ENCODE measurements at regions not wholly inside any gene's neighbourhood (a gene's known extent, or its start where the extent isn't known, plus 50 kb on each side); places are given as distances from the start of the nearest gene placed in this dataset.

DNA sequence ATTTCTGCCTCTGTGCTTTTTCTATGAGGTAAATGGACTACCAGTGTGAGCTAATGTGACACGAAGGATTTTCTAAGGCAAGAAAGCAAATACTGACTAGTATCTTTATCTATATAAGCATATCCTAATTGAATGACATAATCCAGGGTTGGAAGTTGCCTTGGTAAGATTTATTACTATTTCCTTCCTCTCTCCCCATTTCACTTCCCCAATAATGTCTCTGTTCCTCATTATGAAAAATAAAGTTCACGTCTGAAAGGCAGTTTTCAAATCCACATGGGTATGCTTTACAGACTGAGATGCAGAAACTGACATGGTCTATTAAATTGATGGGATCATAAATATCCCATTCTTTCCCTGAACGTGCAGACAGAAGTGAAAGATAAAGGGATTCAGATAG, 86.0 kb downstream of the DTWD1 start:
- Mint-ChIP-seq H3K9me3 (ENCODE audit: low read depth) (peaks cover 15% of the 10 kb centered on the region), H3K36me3 (ENCODE audit: low read depth) (no peaks in the 10 kb centered on the region), H3K27me3 (no peaks in the 10 kb centered on the region), H3K4me1 (no peaks in the 10 kb centered on the region), H3K27ac (no peak overlapping the region), H3K4me3 (no peak overlapping the region)
- intact Hi-C loops (cut with DNase I, micrococcal nuclease) = no loop called here
- DNase-seq (no peak), ATAC-seq (no peak)
- CTCF ChIA-PET = interaction anchor here (1.1 kb wide), 1 partner anchor 12 kb away, joined by 3 read pairs; no protein-coding TSS in a partner anchor
- POLR2A ChIA-PET = no interaction called here

DNA sequence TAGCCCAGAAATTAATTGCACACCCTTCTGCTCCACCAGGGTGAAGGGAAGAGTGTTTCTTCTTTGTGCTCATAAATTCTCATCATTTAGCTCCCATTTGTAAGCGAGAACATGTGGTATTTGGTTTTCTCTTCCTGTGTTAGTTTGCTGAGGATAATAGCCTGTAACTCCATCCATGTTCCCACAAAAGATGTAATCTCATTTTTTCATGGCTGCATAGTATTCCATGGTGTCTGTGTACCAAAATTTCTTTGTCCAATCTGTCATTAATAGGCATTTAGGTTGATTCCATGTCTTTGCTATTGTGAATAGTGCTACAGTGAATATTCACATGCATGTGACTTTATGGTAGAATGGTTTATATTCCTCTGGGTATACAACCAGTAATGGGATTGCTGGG, 86.8 kb downstream of the DTWD1 start:
- Mint-ChIP-seq H3K27ac (no peak overlapping the region), H3K9me3 (ENCODE audit: low read depth) (peaks cover 15% of the 10 kb centered on the region), H3K4me1 (no peaks in the 10 kb centered on the region), H3K4me3 (no peak overlapping the region), H3K36me3 (ENCODE audit: low read depth) (no peaks in the 10 kb centered on the region), H3K27me3 (no peaks in the 10 kb centered on the region)
- ATAC-seq (no peak), DNase-seq (no peak)
- CTCF ChIA-PET = no interaction called here
- intact Hi-C loops (cut with DNase I, micrococcal nuclease) = no loop called here
- POLR2A ChIA-PET = no interaction called here

DNA sequence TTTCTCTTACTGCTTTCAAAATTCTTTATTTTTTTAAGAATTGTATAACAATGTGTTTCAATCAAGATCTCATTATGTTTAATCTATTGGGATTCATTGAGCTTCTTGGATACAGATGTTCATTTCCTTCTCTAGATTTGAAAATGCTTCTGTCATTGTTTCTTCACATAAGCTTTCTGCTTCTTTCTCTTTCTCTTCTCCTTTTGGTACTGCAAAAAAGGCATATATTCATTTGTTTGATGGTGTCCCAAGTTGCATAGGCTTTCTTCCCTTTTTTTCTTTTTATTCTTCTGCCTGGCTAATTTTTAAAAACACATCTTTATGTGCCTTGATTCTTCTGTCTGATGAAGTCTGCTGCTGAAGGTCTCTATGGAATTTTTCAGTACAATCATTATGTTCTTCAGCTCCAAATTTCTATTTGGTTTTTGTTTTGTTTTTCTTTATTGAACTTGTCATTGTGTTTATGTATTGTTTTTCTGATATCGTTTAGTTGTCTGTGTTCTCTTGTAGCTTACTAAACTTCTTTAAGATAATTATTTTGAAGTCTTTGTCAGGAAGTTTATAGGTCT, 88.9 kb downstream of the DTWD1 start:
- intact Hi-C loops (cut with DNase I, micrococcal nuclease) = no loop called here
- ChIA-PET CTCF (interaction anchor here (1.1 kb wide), 1 partner anchor 11 kb away, joined by 3 read pairs; no protein-coding TSS in a partner anchor), POLR2A (interaction anchor here (0.6 kb wide), 1 partner anchor 71 kb away, joined by 3 read pairs; no protein-coding TSS in a partner anchor)
- Mint-ChIP-seq H3K27ac (no peak overlapping the region), H3K9me3 (ENCODE audit: low read depth) (peaks cover 15% of the 10 kb centered on the region), H3K4me3 (no peak overlapping the region), H3K4me1 (no peaks in the 10 kb centered on the region), H3K27me3 (no peaks in the 10 kb centered on the region), H3K36me3 (ENCODE audit: low read depth) (no peaks in the 10 kb centered on the region)
- DNase-seq (no peak), ATAC-seq (no peak)

DNA sequence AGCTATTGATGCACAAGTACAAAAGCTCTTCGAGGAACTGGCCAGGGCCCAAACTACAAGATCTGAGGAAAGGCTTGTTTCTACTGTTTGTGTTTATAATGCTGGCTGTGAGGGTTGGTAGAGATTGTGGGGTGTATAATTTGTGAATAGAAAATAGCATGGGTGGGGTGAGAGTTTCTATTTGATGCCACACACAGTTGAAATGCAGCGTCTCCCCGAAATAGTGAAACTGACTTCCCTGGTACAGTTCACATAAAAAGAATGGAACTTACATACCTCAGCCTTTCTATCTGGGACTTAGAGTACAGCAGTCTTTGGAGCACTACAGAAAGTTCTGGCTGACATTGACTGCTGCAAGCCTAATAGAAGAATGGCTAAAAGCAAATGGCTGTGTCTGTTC, 91.3 kb downstream of the DTWD1 start:
- intact Hi-C loops (cut with DNase I, micrococcal nuclease) = no loop called here
- no peak overlapping the region for H3K27ac Mint-ChIP-seq
- peaks cover 1% of the 10 kb centered on the region for H3K4me1 Mint-ChIP-seq
- H3K9me3 Mint-ChIP-seq (ENCODE audit: low read depth) = peaks cover 15% of the 10 kb centered on the region
- ATAC-seq (no peak), DNase-seq (no peak)
- POLR2A ChIA-PET = no interaction called here
- no peak overlapping the region for H3K4me3 Mint-ChIP-seq
- no peaks in the 10 kb centered on the region for H3K36me3 Mint-ChIP-seq (ENCODE audit: low read depth)
- CTCF ChIA-PET = interaction anchor here (0.9 kb wide), 1 partner anchor 12 kb away, joined by 3 read pairs; no protein-coding TSS in a partner anchor
- H3K27me3 Mint-ChIP-seq = no peaks in the 10 kb centered on the region

DNA sequence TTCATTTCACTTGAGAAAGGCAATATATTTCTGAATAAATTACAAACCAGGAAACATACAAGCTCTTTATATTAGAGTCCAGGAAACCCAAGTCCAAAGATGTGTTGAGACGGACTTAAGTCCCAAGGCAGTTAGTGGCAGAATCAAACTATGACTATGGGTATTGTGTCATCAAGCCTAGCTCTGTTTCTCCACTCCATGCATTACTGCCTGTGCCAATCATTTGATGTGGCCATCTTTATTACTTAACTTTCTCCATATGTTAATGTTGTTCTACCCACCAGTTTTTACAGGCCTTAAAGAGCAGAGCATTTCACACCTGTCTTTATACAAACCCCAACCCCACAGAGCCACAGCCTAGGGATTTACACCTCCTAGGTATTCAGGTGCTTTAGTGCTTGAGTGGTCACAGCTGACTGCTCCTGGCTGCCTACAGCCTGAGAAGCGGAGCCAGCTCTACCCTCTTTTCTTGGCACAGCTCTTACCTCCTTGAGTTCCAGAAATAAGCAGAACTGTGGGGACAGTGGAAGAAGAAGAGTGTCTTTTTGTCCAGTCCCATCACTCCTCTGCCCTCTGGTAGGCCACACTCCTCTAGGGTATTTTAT, 92.1 kb downstream of the DTWD1 start:
- DNase-seq (no peak), ATAC-seq (no peak)
- Mint-ChIP-seq H3K27me3 (no peaks in the 10 kb centered on the region), H3K36me3 (ENCODE audit: low read depth) (no peaks in the 10 kb centered on the region), H3K4me1 (peaks cover 1% of the 10 kb centered on the region), H3K27ac (no peak overlapping the region), H3K9me3 (ENCODE audit: low read depth) (peaks cover 11% of the 10 kb centered on the region), H3K4me3 (no peak overlapping the region)
- intact Hi-C loops (cut with DNase I, micrococcal nuclease) = no loop called here
- ChIA-PET CTCF (no interaction called here), POLR2A (no interaction called here)

DNA sequence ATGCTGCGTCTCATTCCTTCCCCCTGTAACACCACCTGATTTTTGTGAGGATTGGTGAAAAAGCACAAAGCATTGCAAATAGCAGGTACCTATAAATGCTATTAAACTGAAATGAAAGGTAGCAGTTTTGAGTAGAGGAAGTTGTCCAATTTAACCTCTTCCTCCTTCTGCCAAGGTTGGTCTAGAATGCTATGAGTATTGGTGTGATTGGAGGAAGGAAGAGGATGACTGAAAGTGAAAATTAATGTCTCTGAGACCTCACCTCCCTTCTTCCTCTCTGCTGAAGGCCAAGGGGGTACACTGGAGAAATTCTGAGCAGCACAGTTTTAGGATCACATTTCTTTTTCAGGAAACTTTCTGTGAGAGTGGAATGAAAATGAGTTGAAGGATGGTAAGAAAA, 94.4 kb downstream of the DTWD1 start:
- intact Hi-C loops (cut with DNase I, micrococcal nuclease) = no loop called here
- H3K4me1 Mint-ChIP-seq = peaks cover 1% of the 10 kb centered on the region
- H3K27me3 Mint-ChIP-seq = no peaks in the 10 kb centered on the region
- DNase-seq (no peak), ATAC-seq (no peak)
- ChIA-PET CTCF (no interaction called here), POLR2A (no interaction called here)
- no peak overlapping the region for H3K4me3 Mint-ChIP-seq
- H3K27ac Mint-ChIP-seq = no peak overlapping the region
- H3K9me3 Mint-ChIP-seq (ENCODE audit: low read depth) = peaks cover 5% of the 10 kb centered on the region
- H3K36me3 Mint-ChIP-seq (ENCODE audit: low read depth) = no peaks in the 10 kb centered on the region

GRCh38 chr15:49715701-49716100, 94.9 kb downstream of the DTWD1 start:
- Mint-ChIP-seq H3K27ac (no peak overlapping the region), H3K9me3 (ENCODE audit: low read depth) (peaks cover 5% of the 10 kb centered on the region), H3K27me3 (no peaks in the 10 kb centered on the region), H3K4me3 (no peak overlapping the region), H3K4me1 (peaks cover 1% of the 10 kb centered on the region), H3K36me3 (ENCODE audit: low read depth) (no peaks in the 10 kb centered on the region)
- POLR2A ChIA-PET = no interaction called here
- DNase-seq (no peak), ATAC-seq (no peak)
- intact Hi-C loops (cut with DNase I, micrococcal nuclease) = no loop called here
- CTCF ChIA-PET = no interaction called here

- Mint-ChIP-seq H3K27me3 (peaks cover 2% of the 10 kb centered on the region), H3K4me1 (peaks cover 1% of the 10 kb centered on the region), H3K4me3 (no peak overlapping the region), H3K27ac (no peak overlapping the region), H3K9me3 (ENCODE audit: low read depth) (no peaks in the 10 kb centered on the region), H3K36me3 (ENCODE audit: low read depth) (no peaks in the 10 kb centered on the region)
- no peak for ATAC-seq
- ChIA-PET POLR2A (no interaction called here), CTCF (interaction anchor here (0.9 kb wide), 1 partner anchor 12 kb away, joined by 3 read pairs; no protein-coding TSS in a partner anchor)
- intact Hi-C loops (cut with DNase I, micrococcal nuclease) = loop anchor here in 1 of 2 experiments (2.0 kb wide), 1 partner anchor 19 kb away; no protein-coding TSS in a partner anchor
- DNase-seq = no peak
Measured at GRCh38 chr15:49718234-49718633, 97.4 kb downstream of the DTWD1 start.

- ATAC-seq (no peak), DNase-seq (no peak)
- Mint-ChIP-seq H3K9me3 (ENCODE audit: low read depth) (no peaks in the 10 kb centered on the region), H3K36me3 (ENCODE audit: low read depth) (no peaks in the 10 kb centered on the region), H3K27ac (no peak overlapping the region), H3K4me1 (peaks cover 1% of the 10 kb centered on the region), H3K27me3 (peaks cover 4% of the 10 kb centered on the region), H3K4me3 (no peak overlapping the region)
- ChIA-PET POLR2A (no interaction called here), CTCF (interaction anchor here (0.9 kb wide), 1 partner anchor 12 kb away, joined by 3 read pairs; no protein-coding TSS in a partner anchor)
- intact Hi-C loops (cut with DNase I, micrococcal nuclease) = loop anchor here in 1 of 2 experiments (2.0 kb wide), 1 partner anchor 20 kb away; no protein-coding TSS in a partner anchor
Measured at GRCh38 chr15:49718846-49719245, 98.0 kb downstream of the DTWD1 start.

GRCh38 chr15:49720261-49720660, 99.4 kb downstream of the DTWD1 start:
- Mint-ChIP-seq H3K27me3 (peaks cover 5% of the 10 kb centered on the region), H3K27ac (no peak overlapping the region), H3K36me3 (ENCODE audit: low read depth) (no peaks in the 10 kb centered on the region), H3K9me3 (ENCODE audit: low read depth) (peaks cover 3% of the 10 kb centered on the region), H3K4me3 (no peak overlapping the region), H3K4me1 (peaks cover 1% of the 10 kb centered on the region)
- no peak for ATAC-seq
- intact Hi-C loops (cut with DNase I, micrococcal nuclease) = no loop called here
- POLR2A ChIA-PET = no interaction called here
- no peak for DNase-seq
- CTCF ChIA-PET = interaction anchor here (0.7 kb wide), 1 partner anchor 11 kb away, joined by 3 read pairs; no protein-coding TSS in a partner anchor

- peaks cover 5% of the 10 kb centered on the region for H3K27me3 Mint-ChIP-seq
- H3K4me1 Mint-ChIP-seq = no peaks in the 10 kb centered on the region
- intact Hi-C loops (cut with DNase I, micrococcal nuclease) = no loop called here
- DNase-seq = no peak
- no peak for ATAC-seq
- no peaks in the 10 kb centered on the region for H3K36me3 Mint-ChIP-seq (ENCODE audit: low read depth)
- H3K27ac Mint-ChIP-seq = no peak overlapping the region
- CTCF ChIA-PET = no interaction called here
- POLR2A ChIA-PET = no interaction called here
- H3K4me3 Mint-ChIP-seq = no peak overlapping the region
- H3K9me3 Mint-ChIP-seq (ENCODE audit: low read depth) = peaks cover 6% of the 10 kb centered on the region
Measured at GRCh38 chr15:49721091-49721490, 100.2 kb downstream of the DTWD1 start.

- Mint-ChIP-seq H3K36me3 (ENCODE audit: low read depth) (no peaks in the 10 kb centered on the region), H3K27me3 (peaks cover 5% of the 10 kb centered on the region), H3K4me1 (no peaks in the 10 kb centered on the region), H3K4me3 (no peak overlapping the region), H3K27ac (no peak overlapping the region), H3K9me3 (ENCODE audit: low read depth) (peaks cover 9% of the 10 kb centered on the region)
- ChIA-PET CTCF (no interaction called here), POLR2A (no interaction called here)
- no peak for ATAC-seq
- intact Hi-C loops (cut with DNase I, micrococcal nuclease) = no loop called here
- DNase-seq = no peak
Measured at GRCh38 chr15:49721621-49722020, 100.8 kb downstream of the DTWD1 start.

Data from activated CD4-positive, alpha-beta T cell treated with anti-CD3 and anti-CD28 coated beads for 36 hours (primary cell).